IPS DF 6.9 (cell line): ENCODE measurements at regions not wholly inside any gene's neighbourhood (a gene's known extent, or its start where the extent isn't known, plus 50 kb on each side); places are given as distances from the start of the nearest gene placed in this dataset.
"Not testable (repeated sequence)": the region's sequence is repeated elsewhere in the genome, so short reads cannot be mapped to it uniquely, and the experiment has no call there.

ENCODE experiments used
- DNase-seq: peaks from one replicate; pipeline ENCODE4 v3.0.0-alpha.2; 2013; ENCODE audit warnings: low read depth, low spot score
- H3K27ac ChIP-seq: one replicate; pipeline ENCODE4 v1.5.1; 2013; ENCODE audit warnings: low read length, control low read depth
- H3K27me3 ChIP-seq: 2 replicates; pipeline ENCODE4 v1.6.1; 2013; ENCODE audit warnings: mild to moderate bottlenecking, low read length; ENCODE audit not compliant: control insufficient read depth, insufficient read depth
- H3K36me3 ChIP-seq: 2 replicates; pipeline ENCODE4 v1.6.1; 2013; ENCODE audit warnings: low read length; ENCODE audit not compliant: control insufficient read depth, insufficient read depth
- H3K4me1 ChIP-seq: 2 replicates; pipeline ENCODE4 v1.6.1; 2013; ENCODE audit warnings: low read length; ENCODE audit not compliant: control insufficient read depth, insufficient read depth
- H3K4me3 ChIP-seq: 2 replicates; pipeline ENCODE4 v1.5.1; 2013; ENCODE audit warnings: mild to moderate bottlenecking, low read length
- H3K9me3 ChIP-seq: 2 replicates; pipeline ENCODE4 v1.6.1; 2013; ENCODE audit warnings: low read length, inconsistent platforms; ENCODE audit not compliant: control insufficient read depth, insufficient read depth
- WGBS: extraction: QIAGEN DNeasy Blood & Tissue Kit; methylation state at CpG from one replicate; pipeline ENCODE4 v1.1.7; 2013; ENCODE audit warnings: mixed read lengths, missing lambda C conversion rate; ENCODE audit not compliant: insufficient read length, insufficient coverage; 5-methylcytosine and 5-hydroxymethylcytosine counted together

GRCh38 chr7:92949748-92950147 lies 113.4 kb upstream of the CDK6 start:
- no peak overlapping the region for H3K27ac ChIP-seq
- H3K4me3 ChIP-seq, result no peak overlapping the region
- H3K36me3 ChIP-seq, result no peaks in the 10 kb centered on the region
- no peak for DNase-seq
- H3K9me3 ChIP-seq, result no peaks in the 10 kb centered on the region
- H3K4me1 ChIP-seq, result no peaks in the 10 kb centered on the region
- H3K27me3 ChIP-seq, result no peaks in the 10 kb centered on the region
- WGBS, result no CpG with 5 or more reads among the region's 1 CpG

- no peak overlapping the region for H3K27ac ChIP-seq
- no peaks in the 10 kb centered on the region for H3K36me3 ChIP-seq
- no peak overlapping the region for H3K4me3 ChIP-seq
- no peak for DNase-seq
- H3K27me3 ChIP-seq, result no peaks in the 10 kb centered on the region
- WGBS, result no CpG with 5 or more reads among the region's 4 CpGs
- H3K9me3 ChIP-seq, result no peaks in the 10 kb centered on the region
- H3K4me1 ChIP-seq, result no peaks in the 10 kb centered on the region
These were observed 109.5 kb upstream of the CDK6 start for GRCh38 chr7:92945840-92946239.

- Histone ChIP-seq H3K36me3 (no peaks in the 10 kb centered on the region), H3K27me3 (no peaks in the 10 kb centered on the region), H3K4me1 (no peaks in the 10 kb centered on the region), H3K27ac (no peak overlapping the region), H3K9me3 (no peaks in the 10 kb centered on the region), H3K4me3 (no peak overlapping the region)
- WGBS, result no CpG with 5 or more reads among the region's 6 CpGs
- no peak for DNase-seq
These were observed 108.3 kb upstream of the CDK6 start for GRCh38 chr7:92944633-92945032.

- H3K4me1 ChIP-seq, H3K9me3 ChIP-seq, H3K4me3 ChIP-seq, H3K36me3 ChIP-seq, H3K27ac ChIP-seq, H3K27me3 ChIP-seq, DNase-seq: not testable (repeated sequence)
- WGBS, result no CpG with 5 or more reads among the region's 1 CpG
These were observed 106.3 kb upstream of the CDK6 start for GRCh38 chr7:92942706-92943105.

GRCh38 chr7:92939666-92940360 lies 103.4 kb upstream of the CDK6 start:
- WGBS, result no CpG with 5 or more reads among the region's 3 CpGs
- H3K27ac ChIP-seq, result no peak overlapping the region
- H3K27me3 ChIP-seq, result no peaks in the 10 kb centered on the region
- no peak for DNase-seq
- no peak overlapping the region for H3K4me3 ChIP-seq
- no peaks in the 10 kb centered on the region for H3K36me3 ChIP-seq
- no peaks in the 10 kb centered on the region for H3K9me3 ChIP-seq
- H3K4me1 ChIP-seq, result no peaks in the 10 kb centered on the region

- no peaks in the 10 kb centered on the region for H3K9me3 ChIP-seq
- H3K27ac ChIP-seq, result no peak overlapping the region
- no peak for DNase-seq
- WGBS, result no CpG with 5 or more reads among the region's 1 CpG
- no peaks in the 10 kb centered on the region for H3K27me3 ChIP-seq
- H3K36me3 ChIP-seq, result no peaks in the 10 kb centered on the region
- no peaks in the 10 kb centered on the region for H3K4me1 ChIP-seq
- H3K4me3 ChIP-seq, result no peak overlapping the region
These were observed 97.7 kb upstream of the CDK6 start for GRCh38 chr7:92934096-92934495.

- Histone ChIP-seq H3K4me3 (no peak overlapping the region), H3K27me3 (no peaks in the 10 kb centered on the region), H3K9me3 (no peaks in the 10 kb centered on the region), H3K36me3 (no peaks in the 10 kb centered on the region), H3K27ac (no peak overlapping the region), H3K4me1 (no peaks in the 10 kb centered on the region)
- no CpG with 5 or more reads among the region's 8 CpGs for WGBS
- no peak for DNase-seq
These were observed 96.1 kb upstream of the CDK6 start for GRCh38 chr7:92932450-92932849.

- no peaks in the 10 kb centered on the region for H3K36me3 ChIP-seq
- no CpG with 5 or more reads among the region's 1 CpG for WGBS
- no peak overlapping the region for H3K27ac ChIP-seq
- no peaks in the 10 kb centered on the region for H3K9me3 ChIP-seq
- no peak overlapping the region for H3K4me3 ChIP-seq
- no peaks in the 10 kb centered on the region for H3K27me3 ChIP-seq
- DNase-seq, result no peak
- H3K4me1 ChIP-seq, result peaks cover 4% of the 10 kb centered on the region; the same call in 1 of the 2 replicates
These were observed 94.0 kb upstream of the CDK6 start for GRCh38 chr7:92930404-92930803.

- H3K36me3 ChIP-seq, result no peaks in the 10 kb centered on the region
- H3K27ac ChIP-seq, result no peak overlapping the region
- H3K9me3 ChIP-seq, result no peaks in the 10 kb centered on the region
- DNase-seq, result no peak
- no peak overlapping the region for H3K4me3 ChIP-seq
- no CpG with 5 or more reads among the region's 8 CpGs for WGBS
- no peaks in the 10 kb centered on the region for H3K27me3 ChIP-seq
- H3K4me1 ChIP-seq, result peaks cover 4% of the 10 kb centered on the region; the same call in 1 of the 2 replicates
These were observed 90.3 kb upstream of the CDK6 start for GRCh38 chr7:92926697-92927044.

- Histone ChIP-seq H3K9me3 (no peaks in the 10 kb centered on the region), H3K4me1 (peaks cover 4% of the 10 kb centered on the region; the same call in 1 of the 2 replicates), H3K27me3 (no peaks in the 10 kb centered on the region), H3K4me3 (no peak overlapping the region), H3K27ac (no peak overlapping the region), H3K36me3 (no peaks in the 10 kb centered on the region)
- DNase-seq, result no peak
- WGBS, result no CpG with 5 or more reads among the region's 9 CpGs
These were observed 89.7 kb upstream of the CDK6 start for GRCh38 chr7:92925876-92926696.
